Transverse colon (tissue), 4 donors: ENCODE measurements at regions not wholly inside any gene's neighbourhood (a gene's known extent, or its start where the extent isn't known, plus 50 kb on each side); places are given as distances from the start of the nearest gene placed in this dataset.

Experiments used
- POLR2A ChIP-seq: fragments of 450-650 bp; IDR thresholded peaks from one replicate; pipeline ENCODE4 v1.6.1; 2016; ENCODE audit warnings: antibody characterized with exemption, mild to moderate bottlenecking, moderate library complexity
- POLR2AphosphoS5 ChIP-seq, 3 donors: sonication (generic); formaldehyde crosslinking; IDR thresholded peaks; one replicate each; pipeline ENCODE4 v1.6.1; 2016; ENCODE audit warnings: antibody characterized with exemption in 3 of 3
- TF ChIP-seq, protein P1 (sequence below), 5 experiments: fragments of 200-600 bp in 3 of 5; fragments of 450-650 bp in 2 of 5; sonication (generic) in 3 of 5; IDR thresholded peaks; 1 replicate in 2 of 5; 2 replicates in 3 of 5; pipeline ENCODE4 v1.5.1; 2016 to 2017; ENCODE audit warnings: antibody characterized with exemption in 5 of 5, inconsistent platforms in 3 of 5, mild to moderate bottlenecking in 2 of 5, moderate library complexity in 1 of 5

DNA sequence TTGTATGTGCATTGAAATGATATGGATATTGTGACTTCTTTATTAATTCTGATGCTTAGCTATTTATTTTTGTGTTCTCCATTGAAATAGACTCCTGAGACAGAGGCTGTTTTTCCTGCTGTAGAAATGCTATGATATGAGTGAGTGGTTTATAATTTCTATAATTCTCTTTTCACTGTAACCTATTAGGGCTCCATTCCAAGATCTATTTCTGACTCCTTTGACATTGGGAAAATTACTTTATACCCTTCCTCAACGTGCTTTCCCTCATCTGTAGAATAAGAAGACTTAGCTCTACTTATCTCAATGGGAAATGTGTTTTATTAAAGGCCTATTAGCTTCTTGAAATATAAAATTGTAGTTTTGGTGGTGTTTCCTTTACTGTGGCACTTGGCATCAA, 144.5 kb upstream of the RPRM start:
- TF ChIP-seq, protein P1, sequence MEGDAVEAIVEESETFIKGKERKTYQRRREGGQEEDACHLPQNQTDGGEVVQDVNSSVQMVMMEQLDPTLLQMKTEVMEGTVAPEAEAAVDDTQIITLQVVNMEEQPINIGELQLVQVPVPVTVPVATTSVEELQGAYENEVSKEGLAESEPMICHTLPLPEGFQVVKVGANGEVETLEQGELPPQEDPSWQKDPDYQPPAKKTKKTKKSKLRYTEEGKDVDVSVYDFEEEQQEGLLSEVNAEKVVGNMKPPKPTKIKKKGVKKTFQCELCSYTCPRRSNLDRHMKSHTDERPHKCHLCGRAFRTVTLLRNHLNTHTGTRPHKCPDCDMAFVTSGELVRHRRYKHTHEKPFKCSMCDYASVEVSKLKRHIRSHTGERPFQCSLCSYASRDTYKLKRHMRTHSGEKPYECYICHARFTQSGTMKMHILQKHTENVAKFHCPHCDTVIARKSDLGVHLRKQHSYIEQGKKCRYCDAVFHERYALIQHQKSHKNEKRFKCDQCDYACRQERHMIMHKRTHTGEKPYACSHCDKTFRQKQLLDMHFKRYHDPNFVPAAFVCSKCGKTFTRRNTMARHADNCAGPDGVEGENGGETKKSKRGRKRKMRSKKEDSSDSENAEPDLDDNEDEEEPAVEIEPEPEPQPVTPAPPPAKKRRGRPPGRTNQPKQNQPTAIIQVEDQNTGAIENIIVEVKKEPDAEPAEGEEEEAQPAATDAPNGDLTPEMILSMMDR (IDR thresholded peaks at IDR 0.05), result no peak
- TF ChIP-seq POLR2AphosphoS5 (IDR thresholded peaks at IDR 0.05) (no peak), POLR2A (no peak)
